Gastroesophageal sphincter (tissue), 3 donors: ENCODE measurements at regions not wholly inside any gene's neighbourhood (a gene's known extent, or its start where the extent isn't known, plus 50 kb on each side); places are given as distances from the start of the nearest gene placed in this dataset.

Source experiments
- CTCF ChIP-seq, 4 experiments: fragments of 200-600 bp in 2 of 4; fragments of 450-650 bp in 2 of 4; sonication (generic) in 1 of 4; IDR thresholded peaks; one replicate each; pipeline ENCODE4 v1.5.1; 2017 to 2019; ENCODE audit warnings: antibody characterized with exemption in 4 of 4, mild to moderate bottlenecking in 2 of 4, moderate library complexity in 2 of 4
- POLR2A ChIP-seq, 2 donors: fragments of 450-650 bp; IDR thresholded peaks; one replicate each; pipeline ENCODE4 v1.6.1; 2017; ENCODE audit warnings: antibody characterized with exemption in 2 of 2, mild to moderate bottlenecking in 2 of 2, moderate library complexity in 1 of 2
- POLR2AphosphoS5 ChIP-seq: sonication (generic); formaldehyde crosslinking; IDR thresholded peaks from one replicate; pipeline ENCODE4 v1.6.1; 2017; ENCODE audit warnings: antibody characterized with exemption

- no peak for TF ChIP-seq CTCF (IDR thresholded peaks at IDR 0.05)
- TF ChIP-seq POLR2AphosphoS5 = no peak
- no peak for TF ChIP-seq POLR2A (IDR thresholded peaks at IDR 0.05)
Observed at GRCh38 chr5:56430422-56430821, 197.3 kb upstream of the ANKRD55 start.
